HCT116 (cell line): ENCODE measurements at regions not wholly inside any gene's neighbourhood (a gene's known extent, or its start where the extent isn't known, plus 50 kb on each side); places are given as distances from the start of the nearest gene placed in this dataset.

ENCODE experiments used
- ATAC-seq: fragments of 200-7000 bp; cut with Tn5 transposase; 2 replicates; pipeline ENCODE4 v1.9.1; 2020; ENCODE audit warnings: mild to moderate bottlenecking, moderate library complexity
- BruUV-seq: library from RNA; stranded (reverse); fragments of 400-500 nt; replicated peaks from 2 replicates; lab custom pipeline; 2021; lab: Mats Ljungman, UMichigan
- CTCF ChIA-PET: fragments of 300-600 bp; sonication (Branson Sonifier 250); formaldehyde crosslinking; loops from one replicate; lab custom pipeline; 2021; ENCODE audit warnings: antibody characterized with exemption; lab: Charles Lee
- POLR2A ChIA-PET: fragments of 300-600, 350-600 bp; sonication (Branson Sonifier 250); formaldehyde crosslinking; loops from one replicate; lab custom pipeline; 2021; ENCODE audit warnings: antibody characterized with exemption; lab: Charles Lee
- RAD21 ChIA-PET, 2 experiments: fragments of 300-600 bp; sonication (Branson Sonifier 250); formaldehyde crosslinking; loops; one replicate each; lab custom pipeline; 2023; ENCODE audit warnings: low total read pairs in 2 of 2; ENCODE audit not compliant: uncharacterized antibody in 2 of 2, unreplicated experiment in 2 of 2, low non-redundant PET in 1 of 2; lab: Charles Lee
- DNase-seq: peaks from one replicate; pipeline ENCODE4 v3.0.0-alpha.2; 2010; ENCODE audit warnings: low read depth, low spot score
- H2AFZ ChIP-seq: fragments of 200-600 bp; shearing (Covaris generic), sonication (generic); 2 replicates; pipeline ENCODE4 v1.6.1; 2017; ENCODE audit warnings: low read depth, mixed run types, mixed read lengths, antibody characterized with exemption, low read length; ENCODE audit not compliant: poor library complexity, severe bottlenecking
- H3K27ac ChIP-seq: 2 replicates; pipeline ENCODE4 v1.5.1; 2012; ENCODE audit warnings: low read depth, low read length
- H3K27me3 ChIP-seq: fragments of 200-600 bp; sonication (generic); 2 replicates; pipeline ENCODE4 v1.6.1; 2016; ENCODE audit warnings: mixed run types, low read length, mixed read lengths; ENCODE audit not compliant: insufficient read depth
- H3K36me3 ChIP-seq, 2 experiments: fragments of 200-500 bp in 1 of 2; fragments of 200-600 bp in 1 of 2; sonication (Bioruptor generic) in 1 of 2; sonication (generic) in 1 of 2; 2 replicates each; pipeline versions ENCODE4 v1.5.1 to v1.6.1; 2014 to 2016; ENCODE audit warnings: low read length in 2 of 2, inconsistent platforms in 1 of 2, mixed read lengths in 1 of 2, mixed run types in 1 of 2; ENCODE audit not compliant: insufficient read depth in 2 of 2, control insufficient read depth in 1 of 2
- H3K4me1 ChIP-seq, 2 experiments: fragments of 200-600 bp in 1 of 2; sonication (generic) in 1 of 2; 2 replicates each; pipeline versions ENCODE4 v1.5.1 to v1.6.1; 2012 to 2017; ENCODE audit warnings: low read length in 2 of 2, inconsistent platforms in 1 of 2, mild to moderate bottlenecking in 1 of 2, mixed read lengths in 1 of 2, mixed run types in 1 of 2, moderate library complexity in 1 of 2; ENCODE audit not compliant: insufficient read depth in 2 of 2, control insufficient read depth in 1 of 2
- H3K4me2 ChIP-seq: fragments of 200-600 bp; sonication (generic); 2 replicates; pipeline ENCODE4 v1.6.1; 2017; ENCODE audit warnings: mixed run types, low read length, mixed read lengths
- H3K4me3 ChIP-seq, 2 experiments: fragments of 200-600 bp in 1 of 2; sonication (generic) in 1 of 2; replicated peaks in 1 of 2; 2 replicates each; pipeline ENCODE4 v1.5.1; 2011 to 2016; ENCODE audit warnings: low read length in 2 of 2, control low read depth in 1 of 2, low read depth in 1 of 2, mild to moderate bottlenecking in 1 of 2, mixed read lengths in 1 of 2, mixed run types in 1 of 2
- H3K79me2 ChIP-seq: fragments of 200-600 bp; sonication (generic); 2 replicates; pipeline ENCODE4 v1.6.1; 2017; ENCODE audit warnings: mild to moderate bottlenecking, mixed run types, low read length, moderate library complexity, mixed read lengths; ENCODE audit not compliant: insufficient read depth
- H3K9ac ChIP-seq: fragments of 200-600 bp; sonication (generic); 2 replicates; pipeline ENCODE4 v1.6.1; 2016; ENCODE audit warnings: low read length, mixed read lengths
- H3K9me2 ChIP-seq: fragments of 200-600 bp; sonication (generic), shearing (Covaris generic); 2 replicates; pipeline ENCODE4 v1.6.1; 2017; ENCODE audit warnings: mixed run types, mild to moderate bottlenecking, moderate library complexity; ENCODE audit not compliant: insufficient read depth
- H3K9me3 ChIP-seq, 2 experiments: fragments of 200-500 bp in 1 of 2; fragments of 200-600 bp in 1 of 2; sonication (Bioruptor generic) in 1 of 2; sonication (generic) in 1 of 2; 2 replicates each; pipeline ENCODE4 v1.6.1; 2014 to 2017; ENCODE audit warnings: low read length in 2 of 2, mixed read lengths in 2 of 2, inconsistent platforms in 1 of 2, low read depth in 1 of 2, mild to moderate bottlenecking in 1 of 2, mixed run types in 1 of 2, moderate library complexity in 1 of 2; ENCODE audit not compliant: control insufficient read depth in 1 of 2, insufficient read depth in 1 of 2
- H4K20me1 ChIP-seq: fragments of 200-600 bp; sonication (generic), shearing (Covaris generic); 2 replicates; pipeline ENCODE4 v1.6.1; 2017; ENCODE audit warnings: mixed run types, mild to moderate bottlenecking, moderate library complexity; ENCODE audit not compliant: insufficient read depth
- ATF3 ChIP-seq: IDR thresholded peaks from 2 replicates; pipeline ENCODE4 v1.6.1; 2012
- CBX3 ChIP-seq: IDR thresholded peaks from 2 replicates; pipeline ENCODE4 v1.6.1; 2012; ENCODE audit warnings: low read depth
- CEBPB ChIP-seq: IDR thresholded peaks from 2 replicates; pipeline ENCODE4 v1.6.1; 2012; ENCODE audit warnings: low read depth
- EGR1 ChIP-seq: IDR thresholded peaks from 2 replicates; pipeline ENCODE4 v1.6.1; 2012; ENCODE audit warnings: low read depth
- EZH2phosphoT487 ChIP-seq: fragments of 200-600 bp; IDR thresholded peaks from 2 replicates; pipeline ENCODE4 v1.6.1; 2018; ENCODE audit warnings: antibody characterized with exemption, borderline replicate concordance
- JUND ChIP-seq: IDR thresholded peaks from 2 replicates; pipeline ENCODE4 v1.6.1; 2012
- MAX ChIP-seq: IDR thresholded peaks from 2 replicates; pipeline ENCODE4 v1.6.1; 2012
- POLR2A ChIP-seq: IDR thresholded peaks from 2 replicates; pipeline ENCODE4 v1.7.0; 2011; ENCODE audit warnings: borderline replicate concordance; ENCODE audit not compliant: insufficient read depth, insufficient read length; ENCODE audit errors: extremely low read depth
- POLR2AphosphoS5 ChIP-seq: IDR thresholded peaks from 2 replicates; pipeline ENCODE4 v1.6.1; 2011; ENCODE audit warnings: mild to moderate bottlenecking, low read depth, low read length, moderate library complexity
- SP1 ChIP-seq: IDR thresholded peaks from 2 replicates; pipeline ENCODE4 v1.6.1; 2012; ENCODE audit warnings: low read depth
- YY1 ChIP-seq: IDR thresholded peaks from 2 replicates; pipeline ENCODE4 v1.6.1; 2011; ENCODE audit warnings: low read length, low read depth, moderate library complexity, mild to moderate bottlenecking; ENCODE audit not compliant: insufficient replicate concordance; ENCODE audit errors: extremely low read depth
- ZNF274 ChIP-seq: fragments of 200-500 bp; sonication (Bioruptor generic); IDR thresholded peaks from 2 replicates; pipeline ENCODE4 v1.6.1; 2014; ENCODE audit warnings: mild to moderate bottlenecking, low read depth, low read length, inconsistent platforms
- intact Hi-C: fragments of 100-400 bp; cut with micrococcal nuclease; formaldehyde crosslinking; loops from 2 replicates; pipeline ENCODE4 v1.10.0; 2022

GRCh38 chr2:236944561-236944960 lies 141.1 kb upstream of the COPS8 start:
- no peaks in the 10 kb centered on the region for H3K79me2 ChIP-seq
- H3K4me2 ChIP-seq, result no peak overlapping the region
- H3K9ac ChIP-seq, result no peak overlapping the region
- intact Hi-C loops, result no loop called here
- no peak overlapping the region for H2AFZ ChIP-seq
- no peaks in the 10 kb centered on the region for H3K36me3 ChIP-seq
- H3K27me3 ChIP-seq, result peaks cover 11% of the 10 kb centered on the region; the same call in 1 of the 2 replicates
- ChIA-PET RAD21 (no interaction called here), CTCF (no interaction called here), POLR2A (no interaction called here)
- H3K4me1 ChIP-seq, result no peaks in the 10 kb centered on the region
- H3K4me3 ChIP-seq, result no peak overlapping the region
- no peaks in the 10 kb centered on the region for H4K20me1 ChIP-seq
- TF ChIP-seq ATF3, result no peak
- no peak for TF ChIP-seq POLR2A
- no peak for TF ChIP-seq CBX3
- TF ChIP-seq EGR1, result no peak
- no peak for TF ChIP-seq ZNF274
- no peak for TF ChIP-seq SP1
- TF ChIP-seq CEBPB, result no peak
- no peak for TF ChIP-seq YY1
- H3K9me3 ChIP-seq, result no peaks in the 10 kb centered on the region
- ATAC-seq (no peak), DNase-seq (no peak)
- BruUV-seq, result no TSS peak
- H3K27ac ChIP-seq, result no peak overlapping the region
- H3K9me2 ChIP-seq, result no peaks in the 10 kb centered on the region

GRCh38 chr2:236945431-236946016 lies 140.2 kb upstream of the COPS8 start:
- RAD21 ChIA-PET, result no interaction called here

More at GRCh38 chr2:236945431-236946016, 140.2 kb upstream of the COPS8 start:
- no peak for TF ChIP-seq POLR2A
- TF ChIP-seq MAX, result no peak
- TF ChIP-seq ATF3, result no peak
- no peak for TF ChIP-seq CEBPB
- TF ChIP-seq JUND, result no peak
- no peak for TF ChIP-seq EZH2phosphoT487
- TF ChIP-seq ZNF274, result no peak
- no peak for TF ChIP-seq POLR2AphosphoS5
- Histone ChIP-seq H3K9me3 (no peaks in the 10 kb centered on the region), H3K4me2 (no peak overlapping the region), H3K27me3 (peaks cover 9% of the 10 kb centered on the region; the same call in 1 of the 2 replicates), H3K4me3 (no peak overlapping the region), H3K4me1 (no peaks in the 10 kb centered on the region), H3K9ac (no peak overlapping the region), H4K20me1 (no peaks in the 10 kb centered on the region), H3K9me2 (no peaks in the 10 kb centered on the region), H3K79me2 (no peaks in the 10 kb centered on the region), H3K36me3 (no peaks in the 10 kb centered on the region), H2AFZ (no peak overlapping the region), H3K27ac (no peak overlapping the region)
- ATAC-seq, result no peak
- POLR2A ChIA-PET, result no interaction called here
- DNase-seq, result no peak
- intact Hi-C loops, result no loop called here
- BruUV-seq, result no TSS peak
- CTCF ChIA-PET, result no interaction called here
